CMK (cell line): ENCODE measurements at regions not wholly inside any gene's neighbourhood (a gene's known extent, or its start where the extent isn't known, plus 50 kb on each side); places are given as distances from the start of the nearest gene placed in this dataset.
"Not testable (repeated sequence)": the region's sequence is repeated elsewhere in the genome, so short reads cannot be mapped to it uniquely, and the experiment has no call there.

Experiments
- DNase-seq: peaks from one replicate; pipeline ENCODE4 v3.0.0-alpha.2; 2010; ENCODE audit warnings: low read depth

GRCh38 chr5:114054594-114054993 is 307.3 kb upstream of the KCNN2 start:
- no peak for DNase-seq

GRCh38 chr5:114055318-114056184 is 306.3 kb upstream of the KCNN2 start:
- no peak for DNase-seq

GRCh38 chr5:114056185-114056538 is 305.7 kb upstream of the KCNN2 start:
- DNase-seq = no peak

- no peak for DNase-seq
Measured at GRCh38 chr5:114060866-114061265, 301.0 kb upstream of the KCNN2 start.

- DNase-seq = no peak
Measured at GRCh38 chr5:114062932-114063867, 298.7 kb upstream of the KCNN2 start.

- DNase-seq = no peak
Measured at GRCh38 chr5:114065912-114066311, 296.0 kb upstream of the KCNN2 start.

GRCh38 chr5:114070093-114070722 is 291.7 kb upstream of the KCNN2 start:
- no peak for DNase-seq

- no peak for DNase-seq
Measured at GRCh38 chr5:114089259-114089658, 272.6 kb upstream of the KCNN2 start.

- DNase-seq = no peak
Measured at GRCh38 chr5:114097570-114097969, 264.3 kb upstream of the KCNN2 start.

GRCh38 chr5:114099161-114099560 is 262.7 kb upstream of the KCNN2 start:
- DNase-seq = no peak

GRCh38 chr5:114101153-114101552 is 260.7 kb upstream of the KCNN2 start:
- DNase-seq = no peak

- DNase-seq = no peak
Measured at GRCh38 chr5:114113604-114114003, 248.3 kb upstream of the KCNN2 start.

- DNase-seq = no peak
Measured at GRCh38 chr5:114116981-114117380, 244.9 kb upstream of the KCNN2 start.

- DNase-seq = no peak
Measured at GRCh38 chr5:114118511-114118910, 243.4 kb upstream of the KCNN2 start.

- DNase-seq = no peak
Measured at GRCh38 chr5:114120166-114120565, 241.7 kb upstream of the KCNN2 start.

- no peak for DNase-seq
Measured at GRCh38 chr5:114122852-114123251, 239.0 kb upstream of the KCNN2 start.

GRCh38 chr5:114123654-114124053 is 238.2 kb upstream of the KCNN2 start:
- no peak for DNase-seq

GRCh38 chr5:114146398-114146797 is 215.5 kb upstream of the KCNN2 start:
- DNase-seq = no peak

GRCh38 chr5:114148253-114148652 is 213.6 kb upstream of the KCNN2 start:
- DNase-seq = no peak

- not testable (repeated sequence) for DNase-seq
Measured at GRCh38 chr5:114148728-114149127, 213.1 kb upstream of the KCNN2 start.

GRCh38 chr5:114152656-114153360 is 209.1 kb upstream of the KCNN2 start:
- DNase-seq = no peak

- no peak for DNase-seq
Measured at GRCh38 chr5:114153392-114153791, 208.5 kb upstream of the KCNN2 start.
